ENCODE measurements at regions not wholly inside any gene's neighbourhood (a gene's known extent, or its start where the extent isn't known, plus 50 kb on each side); places are given as distances from the start of the nearest gene placed in this dataset.

GRCh38 chr16:50991436-50991835 is 159.6 kb downstream of the SALL1 start:
- no peak for DNase-seq

- no peak for DNase-seq
These were observed 160.1 kb downstream of the SALL1 start for GRCh38 chr16:50991006-50991405.

- no peak for DNase-seq
These were observed 162.0 kb downstream of the SALL1 start for GRCh38 chr16:50989047-50989446.

- DNase-seq = no peak
These were observed 162.6 kb downstream of the SALL1 start for GRCh38 chr16:50988441-50988840.

DNA sequence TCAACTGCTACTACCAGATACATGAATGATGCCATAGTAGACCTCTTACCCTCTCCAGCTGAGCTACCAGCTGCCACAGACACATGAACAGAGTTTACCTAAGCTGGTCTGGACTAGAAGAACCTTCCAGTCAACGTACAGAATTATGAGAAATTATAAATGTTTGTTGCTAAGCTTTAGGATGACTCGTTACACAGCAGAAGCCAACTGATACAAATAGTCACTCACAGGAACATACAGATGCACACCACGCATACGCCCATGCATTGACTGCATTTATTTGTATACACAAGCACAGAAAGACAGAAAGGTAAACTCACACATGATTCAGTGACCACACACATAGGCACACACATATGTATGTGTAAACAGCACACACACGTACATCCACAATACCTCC is 164.6 kb downstream of the SALL1 start:
- DNase-seq = no peak

DNA sequence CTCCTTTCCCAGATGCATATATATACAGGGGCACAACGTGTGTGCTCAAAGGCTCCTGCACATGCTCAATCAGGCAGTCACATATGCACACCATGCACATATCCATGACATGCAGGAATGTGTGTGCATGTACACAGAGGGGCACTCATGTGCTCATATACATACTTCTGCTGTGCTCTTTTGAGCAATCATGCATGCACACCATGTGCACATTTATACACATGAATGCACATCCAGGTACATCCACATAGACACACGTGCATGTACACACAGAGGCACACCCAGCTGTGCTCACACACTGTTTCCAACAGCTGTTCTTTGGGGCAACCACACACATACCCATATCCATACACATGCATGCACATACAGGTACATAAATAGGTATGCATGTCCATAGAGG is 165.3 kb downstream of the SALL1 start:
- no peak for DNase-seq

- DNase-seq = no peak
These were observed 166.4 kb downstream of the SALL1 start for GRCh38 chr16:50984688-50985087.

DNA sequence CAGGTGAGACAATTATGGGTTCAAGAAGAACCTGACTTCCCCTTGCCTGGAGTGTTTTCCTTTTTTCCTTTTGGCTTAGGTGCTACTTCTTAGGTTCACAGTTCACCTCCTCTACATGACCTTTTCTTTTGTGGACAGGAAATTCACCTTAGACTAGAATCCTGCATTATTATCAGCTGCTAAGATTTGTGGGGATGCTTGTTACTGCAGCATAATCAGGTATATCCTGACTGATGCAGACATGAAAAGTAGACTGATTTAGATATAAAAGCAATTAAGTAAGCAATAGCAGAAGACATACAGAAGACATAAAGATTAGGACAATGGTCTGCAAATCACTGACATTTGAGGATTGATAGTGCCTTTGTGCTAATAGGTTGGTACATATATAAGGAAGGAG is 168.3 kb downstream of the SALL1 start:
- no peak for DNase-seq

GRCh38 chr16:50981951-50982350 is 169.1 kb downstream of the SALL1 start:
- DNase-seq = no peak

DNA sequence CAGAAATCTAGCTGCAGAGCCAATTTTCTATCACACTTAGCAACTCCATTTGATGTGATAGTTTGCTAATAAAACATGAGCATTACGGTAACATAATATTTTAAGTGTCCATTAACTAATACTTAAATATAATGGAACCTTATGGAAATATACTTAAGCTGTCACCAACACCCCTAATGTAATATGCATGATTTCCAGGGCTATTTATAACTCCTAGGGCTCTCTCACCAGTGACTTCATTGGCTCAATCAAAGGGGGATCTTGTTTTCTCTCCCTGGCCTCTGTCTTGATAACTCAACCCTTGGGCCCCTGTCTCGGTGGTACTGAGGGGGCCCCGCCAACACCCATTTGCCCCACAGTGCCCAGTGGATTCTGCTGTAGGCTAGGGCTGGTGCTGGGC is 170.4 kb downstream of the SALL1 start:
- no peak for DNase-seq

- no peak for DNase-seq
These were observed 171.1 kb downstream of the SALL1 start for GRCh38 chr16:50979806-50980620.

DNA sequence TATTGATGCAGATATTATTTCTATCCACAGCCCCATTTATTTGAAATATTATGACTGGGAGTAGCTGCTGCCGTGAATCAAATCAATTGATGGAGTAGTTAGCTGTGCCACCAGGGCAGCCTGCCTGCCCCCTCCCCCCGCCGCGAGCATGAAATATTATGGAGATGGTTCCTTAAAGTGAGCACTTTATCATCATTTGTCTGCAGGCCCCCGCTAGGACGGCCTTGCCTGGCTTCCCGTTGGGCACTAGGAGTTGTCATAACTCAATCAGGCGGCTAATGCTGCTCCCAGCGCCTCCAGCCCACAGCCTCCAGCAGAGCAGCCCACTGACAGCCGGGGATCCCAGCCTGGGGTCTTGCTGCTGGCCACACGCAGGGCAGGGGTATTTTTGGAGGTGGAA is 173.9 kb downstream of the SALL1 start:
- no peak for DNase-seq

- DNase-seq = no peak
These were observed 176.5 kb downstream of the SALL1 start for GRCh38 chr16:50974438-50975036.

DNA sequence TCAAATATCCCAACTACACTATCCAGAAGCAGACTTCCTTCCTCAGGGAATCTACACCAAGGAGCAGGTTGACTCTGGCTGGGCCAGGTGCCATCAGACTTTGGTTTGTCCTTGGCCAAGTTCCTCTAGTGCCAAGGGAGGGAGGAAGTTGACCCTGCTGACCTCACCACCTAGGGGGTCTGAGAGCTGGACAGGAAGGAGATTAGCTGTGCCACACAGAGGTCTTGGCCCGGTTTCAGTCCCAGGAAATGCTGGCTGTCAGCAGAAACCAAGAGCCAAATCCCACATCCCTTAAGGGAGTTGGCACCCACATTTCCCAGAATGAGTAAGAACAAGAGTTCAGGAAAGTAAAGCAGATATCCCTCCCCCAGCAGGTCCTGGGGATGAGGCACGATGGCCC is 178.2 kb downstream of the SALL1 start:
- DNase-seq = no peak

GRCh38 chr16:50970281-50970680 is 180.8 kb downstream of the SALL1 start:
- no peak for DNase-seq

DNA sequence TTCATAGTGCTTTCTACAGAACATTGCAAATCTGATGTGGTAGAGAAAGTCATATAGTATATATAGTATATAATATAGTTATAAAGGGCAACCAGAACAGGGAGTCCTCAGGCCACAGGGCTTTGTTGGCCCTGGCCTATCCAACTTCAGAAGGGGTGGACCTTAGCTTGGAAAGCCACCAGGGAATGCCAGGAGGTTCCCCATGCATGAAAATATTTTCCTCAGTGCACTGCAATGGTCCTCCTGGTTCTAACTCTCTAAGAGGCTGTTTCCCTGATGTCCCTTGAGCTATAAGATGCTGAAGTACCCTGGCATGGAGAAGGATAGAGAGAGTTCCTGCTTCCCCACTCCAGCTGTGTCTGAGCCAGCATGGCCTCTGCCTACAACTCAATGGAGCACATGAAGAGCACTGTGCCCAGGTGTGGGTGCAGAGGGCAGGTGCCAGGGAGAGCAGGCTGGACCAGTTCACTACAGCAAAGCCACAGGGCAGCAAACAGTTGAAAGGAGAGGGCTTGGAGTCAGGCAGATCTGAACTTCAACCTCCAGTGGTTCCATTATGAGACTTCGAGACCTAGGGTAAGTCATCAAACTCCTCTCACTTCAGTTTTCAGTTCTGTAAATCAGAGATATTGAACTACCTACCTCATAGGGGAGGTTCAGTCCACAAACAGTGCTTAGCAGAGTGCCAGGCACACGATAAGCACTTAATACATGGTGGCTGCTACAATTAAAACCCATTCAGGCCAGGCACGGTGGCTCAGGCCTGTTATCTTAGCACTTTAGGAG is 183.1 kb downstream of the SALL1 start:
- DNase-seq = no peak

- DNase-seq = no peak
These were observed 186.6 kb downstream of the SALL1 start for GRCh38 chr16:50964491-50964890.

GRCh38 chr16:50961952-50962351 is 189.1 kb downstream of the SALL1 start:
- no peak for DNase-seq

DNA sequence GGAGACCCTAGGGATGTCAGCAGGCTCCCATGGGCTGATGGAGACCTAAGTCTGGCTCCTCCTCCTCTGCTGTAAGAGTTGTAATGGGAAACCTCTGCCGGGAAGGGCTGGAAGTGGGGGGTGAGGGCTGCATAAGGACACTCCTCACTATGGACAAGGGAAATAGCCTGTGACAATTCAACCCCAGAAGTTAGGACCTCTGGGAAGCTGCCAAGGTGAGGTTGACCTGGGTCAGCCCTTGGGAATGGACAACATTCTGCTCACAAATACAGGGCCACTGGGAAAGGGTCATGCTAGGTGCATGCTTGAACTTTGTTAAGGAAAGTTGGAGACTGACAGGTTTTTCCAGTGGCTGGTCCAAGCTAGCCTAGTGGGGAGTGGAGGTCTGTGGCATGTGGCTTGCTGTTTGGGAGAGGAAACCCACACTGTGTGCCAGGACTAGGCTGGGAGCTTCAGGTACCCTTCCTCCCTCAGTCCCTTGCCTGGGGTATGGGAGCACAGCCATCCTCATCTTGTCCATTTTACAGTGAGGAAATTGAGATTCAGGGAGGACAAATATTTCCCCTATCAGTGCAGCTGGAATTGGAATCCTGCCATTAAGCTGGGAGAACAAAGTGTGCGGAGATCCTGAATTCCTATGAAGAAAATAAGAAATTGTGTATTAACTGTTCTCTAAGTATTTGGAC is 190.4 kb downstream of the SALL1 start:
- DNase-seq = no peak

- DNase-seq = no peak
These were observed 194.0 kb downstream of the SALL1 start for GRCh38 chr16:50957056-50957455.

- DNase-seq = no peak
These were observed 194.4 kb downstream of the SALL1 start for GRCh38 chr16:50956637-50957036.

DNA sequence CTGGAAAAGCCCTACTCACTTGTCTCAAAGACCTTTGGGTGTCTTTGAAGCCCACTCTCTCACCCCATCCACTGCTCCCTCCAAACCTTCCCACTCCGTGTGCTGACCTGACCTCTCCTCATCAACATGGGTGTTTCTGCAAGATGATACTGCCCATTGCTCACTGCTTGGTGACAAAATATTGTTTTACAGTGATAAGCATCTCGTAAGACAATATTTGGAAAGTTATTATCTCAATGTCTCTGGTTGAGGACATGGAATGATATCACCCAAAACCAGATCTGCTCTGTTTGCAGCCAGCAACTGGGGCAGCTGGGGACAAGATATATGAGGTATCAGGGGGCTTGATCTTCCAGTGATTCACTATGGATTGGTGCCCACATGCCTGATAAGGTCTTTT is 195.8 kb downstream of the SALL1 start:
- no peak for DNase-seq

- no peak for DNase-seq
These were observed 196.6 kb downstream of the SALL1 start for GRCh38 chr16:50954469-50954868.
